Pancreas (tissue), 10 donors: ENCODE measurements at regions not wholly inside any gene's neighbourhood (a gene's known extent, or its start where the extent isn't known, plus 50 kb on each side); places are given as distances from the start of the nearest gene placed in this dataset.

ENCODE experiments used
- ATAC-seq, 4 donors: fragments of 200-7000 bp; cut with Tn5 transposase; one replicate each; pipeline versions ENCODE4 v1.8.0 to v1.9.1; 2020; ENCODE audit warnings: mild to moderate bottlenecking in 4 of 4, moderate library complexity in 4 of 4
- DNase-seq, 6 donors: peaks; one replicate each; pipeline ENCODE4 v3.0.0-alpha.2; 2020
- FAIRE-seq: peaks from 2 replicates; lab custom pipeline; 2012; peaks lifted over from hg19 to GRCh38; lab: Jason Lieb, UNC
- H3K27ac ChIP-seq, 4 donors: fragments of 200-600 bp; sonication (generic); 1 replicate in 3 of 4; 2 replicates in 1 of 4; pipeline versions ENCODE4 v1.5.0 to v1.8.0; 2020
- H3K27me3 ChIP-seq, 4 donors: fragments of 200-600 bp; one replicate each; pipeline ENCODE4 v1.8.0; 2021
- H3K36me3 ChIP-seq, 3 donors: fragments of 200-600 bp; sonication (generic) in 1 of 3; one replicate each; pipeline versions ENCODE4 v1.5.0 to v1.8.0; 2020 to 2021
- H3K4me1 ChIP-seq, 3 donors: fragments of 200-600 bp; one replicate each; pipeline ENCODE4 v1.8.0; 2021
- H3K4me3 ChIP-seq, 4 donors: fragments of 200-600 bp; sonication (generic) in 2 of 4; one replicate each; pipeline versions ENCODE4 v1.5.0 to v1.8.0; 2020 to 2021
- H3K9me3 ChIP-seq, 4 donors: fragments of 200-600 bp; one replicate each; pipeline ENCODE4 v1.8.0; 2021
- CTCF ChIP-seq, 4 donors: fragments of 200-600 bp; sonication (generic) in 3 of 4; IDR thresholded peaks; one replicate each; pipeline versions ENCODE4 v1.5.0 to v1.8.0; 2021; ENCODE audit warnings: antibody characterized with exemption in 4 of 4
- WGBS, 2 donors: extraction: QIAGEN DNeasy Blood & Tissue Kit; methylation state at CpG; one replicate each; pipeline ENCODE4 v1.1.7; 2013; 5-methylcytosine and 5-hydroxymethylcytosine counted together
- intact Hi-C, 3 donors: fragments of 100-400 bp; cut with DNase I; formaldehyde crosslinking; loops; one replicate each; pipeline versions ENCODE4 v1.11.1 to v1.14.2; 2022
- donor health status: healthy with polysubstance abuse.
- donor health status: DM: no; HTN: no; CAD: no; lungs with moderate emphysema.
- donor health status: DM: no; HTN: no; CAD: no.
- donor health status: control.
- donor health status: control.
- donor health status: Bipolar disorder and iron deficiency.
- donor health status: DM: yes; HTN: yes; CAD: no.
- donor health status: DM: no; HTN: no; CAD: no.
- donor health status: DM: no; HTN: no; CAD: no.
- donor health status: DM: yes; HTN: yes; CAD: no.

- Histone ChIP-seq H3K36me3 (no peaks in the 10 kb centered on the region), H3K9me3 (no peaks in the 10 kb centered on the region), H3K27ac (no peak overlapping the region), H3K4me3 (no peak overlapping the region), H3K27me3 (no peaks in the 10 kb centered on the region), H3K4me1 (no peaks in the 10 kb centered on the region)
- no peak for TF ChIP-seq CTCF (IDR thresholded peaks at IDR 0.05)
- FAIRE-seq (no peak), DNase-seq (no peak), ATAC-seq (no peak)
- intact Hi-C loops, result no loop called here
- WGBS, 2 donors, result 12 to 26% methylated on average over 1 of the region's 1 CpG
Observed at GRCh38 chr18:67583621-67584020, 67.1 kb upstream of the DSEL start.

GRCh38 chr18:67582488-67582887, 66.0 kb upstream of the DSEL start:
- ATAC-seq, result no peak
- TF ChIP-seq CTCF (IDR thresholded peaks at IDR 0.05), result no peak
- Histone ChIP-seq H3K36me3 (no peaks in the 10 kb centered on the region), H3K27me3 (no peaks in the 10 kb centered on the region), H3K4me3 (no peak overlapping the region), H3K9me3 (no peaks in the 10 kb centered on the region), H3K4me1 (no peaks in the 10 kb centered on the region), H3K27ac (no peak overlapping the region)
- DNase-seq, result no peak
- intact Hi-C loops, result no loop called here
- FAIRE-seq, result no peak
- 42 to 43% methylated on average over 3 of the region's 3 CpGs for WGBS, 2 donors

- H3K9me3 ChIP-seq, result no peaks in the 10 kb centered on the region
- 78 to 82% methylated on average over 2 of the region's 2 CpGs for WGBS, 2 donors
- FAIRE-seq (no peak), ATAC-seq (no peak), DNase-seq (no peak)
- intact Hi-C loops, result no loop called here
- no peak overlapping the region for H3K27ac ChIP-seq
- no peaks in the 10 kb centered on the region for H3K27me3 ChIP-seq
- no peaks in the 10 kb centered on the region for H3K4me1 ChIP-seq
- TF ChIP-seq CTCF (IDR thresholded peaks at IDR 0.05), result no peak
- no peaks in the 10 kb centered on the region for H3K36me3 ChIP-seq
- no peak overlapping the region for H3K4me3 ChIP-seq
Observed at GRCh38 chr18:67581178-67581577, 64.7 kb upstream of the DSEL start.

GRCh38 chr18:67577386-67577785, 60.9 kb upstream of the DSEL start:
- Histone ChIP-seq H3K27ac (no peak overlapping the region), H3K27me3 (no peaks in the 10 kb centered on the region), H3K4me3 (no peak overlapping the region), H3K4me1 (no peaks in the 10 kb centered on the region), H3K9me3 (no peaks in the 10 kb centered on the region), H3K36me3 (no peaks in the 10 kb centered on the region)
- TF ChIP-seq CTCF (IDR thresholded peaks at IDR 0.05), result no peak
- FAIRE-seq, result no peak
- DNase-seq, result no peak
- intact Hi-C loops, result no loop called here
- ATAC-seq, result no peak

GRCh38 chr18:67574749-67575148, 58.2 kb upstream of the DSEL start:
- no peak for TF ChIP-seq CTCF (IDR thresholded peaks at IDR 0.05)
- H3K36me3 ChIP-seq, result no peaks in the 10 kb centered on the region
- no peaks in the 10 kb centered on the region for H3K4me1 ChIP-seq
- ATAC-seq (no peak), FAIRE-seq (no peak), DNase-seq (no peak)
- H3K9me3 ChIP-seq, result no peaks in the 10 kb centered on the region
- intact Hi-C loops, result no loop called here
- WGBS, 2 donors, result 69 to 81% methylated on average over 3 of the region's 3 CpGs
- no peak overlapping the region for H3K4me3 ChIP-seq
- H3K27me3 ChIP-seq, result no peaks in the 10 kb centered on the region
- H3K27ac ChIP-seq, result no peak overlapping the region
